Neutrophil (primary cell): ENCODE measurements at regions not wholly inside any gene's neighbourhood (a gene's known extent, or its start where the extent isn't known, plus 50 kb on each side); places are given as distances from the start of the nearest gene placed in this dataset.

Source experiments
- H3K27ac ChIP-seq: fragments of 200-600 bp; sonication (generic); 2 replicates; pipeline ENCODE4 v1.5.1; 2016; ENCODE audit warnings: mild to moderate bottlenecking, moderate library complexity
- H3K27me3 ChIP-seq: fragments of 200-600 bp; sonication (generic); 2 replicates; pipeline ENCODE4 v1.6.0; 2016; ENCODE audit warnings: mild to moderate bottlenecking
- H3K36me3 ChIP-seq: fragments of 200-600 bp; sonication (generic); 2 replicates; pipeline ENCODE4 v1.5.1; 2017
- H3K4me1 ChIP-seq, 2 experiments: fragments of 200-600 bp in 1 of 2; sonication (generic) in 1 of 2; 1 replicate in 1 of 2; 2 replicates in 1 of 2; pipeline versions ENCODE4 v1.5.1 to v1.6.1; 2013 to 2016; ENCODE audit warnings: low read depth in 1 of 2, low read length in 1 of 2, mild to moderate bottlenecking in 1 of 2, moderate library complexity in 1 of 2; ENCODE audit not compliant: control insufficient read depth in 1 of 2, insufficient read depth in 1 of 2
- H3K4me3 ChIP-seq, 2 experiments: fragments of 200-600 bp in 1 of 2; sonication (generic) in 1 of 2; 1 replicate in 1 of 2; 2 replicates in 1 of 2; pipeline ENCODE4 v1.5.1; 2013 to 2016; ENCODE audit warnings: low read depth in 1 of 2, low read length in 1 of 2, mild to moderate bottlenecking in 1 of 2, moderate library complexity in 1 of 2
- H3K9me3 ChIP-seq: fragments of 200-600 bp; sonication (generic); 2 replicates; pipeline ENCODE4 v1.5.1; 2016
- CTCF ChIP-seq: fragments of 200-600 bp; sonication (generic); IDR thresholded peaks from 2 replicates; pipeline ENCODE4 v1.5.1; 2016; ENCODE audit warnings: antibody characterized with exemption

- Histone ChIP-seq H3K27ac (no peak overlapping the region), H3K9me3 (no peaks in the 10 kb centered on the region), H3K27me3 (peaks cover 57% of the 10 kb centered on the region), H3K4me1 (peaks cover 6 to 7% of the 10 kb centered on the region in 2 experiments), H3K4me3 (no peak overlapping the region), H3K36me3 (no peaks in the 10 kb centered on the region)
- TF ChIP-seq CTCF, result no peak
These were observed 79.7 kb upstream of the GNG2 start for GRCh38 chr14:51780741-51781140.

GRCh38 chr14:51781381-51781780 is 79.0 kb upstream of the GNG2 start:
- Histone ChIP-seq H3K27me3 (peaks cover 57% of the 10 kb centered on the region), H3K4me3 (no peak overlapping the region), H3K36me3 (no peaks in the 10 kb centered on the region), H3K9me3 (no peaks in the 10 kb centered on the region), H3K27ac (no peak overlapping the region), H3K4me1 (peaks cover 6 to 7% of the 10 kb centered on the region in 2 experiments)
- TF ChIP-seq CTCF, result no peak

GRCh38 chr14:51782435-51782834 is 78.0 kb upstream of the GNG2 start:
- H3K4me3 ChIP-seq, result no peak overlapping the region
- no peaks in the 10 kb centered on the region for H3K36me3 ChIP-seq
- no peak overlapping the region for H3K27ac ChIP-seq
- no peak for TF ChIP-seq CTCF
- H3K4me1 ChIP-seq, result peaks cover 6 to 7% of the 10 kb centered on the region in 2 experiments
- no peaks in the 10 kb centered on the region for H3K9me3 ChIP-seq
- H3K27me3 ChIP-seq, result peaks cover 54% of the 10 kb centered on the region

GRCh38 chr14:51783765-51784164 is 76.6 kb upstream of the GNG2 start:
- H3K27me3 ChIP-seq, result peaks cover 41% of the 10 kb centered on the region
- no peak for TF ChIP-seq CTCF
- no peak overlapping the region for H3K4me3 ChIP-seq

GRCh38 chr14:51784466-51784865 is 75.9 kb upstream of the GNG2 start:
- no peak for TF ChIP-seq CTCF
- no peaks in the 10 kb centered on the region for H3K36me3 ChIP-seq
- H3K27ac ChIP-seq, result no peak overlapping the region
- no peak overlapping the region for H3K4me3 ChIP-seq
- H3K4me1 ChIP-seq, result peaks cover 6 to 7% of the 10 kb centered on the region in 2 experiments
- peaks cover 40% of the 10 kb centered on the region for H3K27me3 ChIP-seq
- no peaks in the 10 kb centered on the region for H3K9me3 ChIP-seq

More at GRCh38 chr14:51783765-51784164, 76.6 kb upstream of the GNG2 start:
- Histone ChIP-seq H3K9me3 (no peaks in the 10 kb centered on the region), H3K27ac (no peak overlapping the region), H3K4me1 (peaks cover 6 to 7% of the 10 kb centered on the region in 2 experiments), H3K36me3 (no peaks in the 10 kb centered on the region)

GRCh38 chr14:51786227-51786626 is 74.2 kb upstream of the GNG2 start:
- H3K4me3 ChIP-seq, result no peak overlapping the region
- no peak for TF ChIP-seq CTCF
- no peaks in the 10 kb centered on the region for H3K9me3 ChIP-seq
- no peaks in the 10 kb centered on the region for H3K4me1 ChIP-seq
- H3K36me3 ChIP-seq, result no peaks in the 10 kb centered on the region
- H3K27ac ChIP-seq, result no peak overlapping the region
- peaks cover 31% of the 10 kb centered on the region for H3K27me3 ChIP-seq
